ENCODE measurements at regions not wholly inside any gene's neighbourhood (a gene's known extent, or its start where the extent isn't known, plus 50 kb on each side); places are given as distances from the start of the nearest gene placed in this dataset.

GRCh38 chr14:84804895-84805294 lies 725.0 kb upstream of the FLRT2 start:
- TF ChIP-seq, protein P1, sequence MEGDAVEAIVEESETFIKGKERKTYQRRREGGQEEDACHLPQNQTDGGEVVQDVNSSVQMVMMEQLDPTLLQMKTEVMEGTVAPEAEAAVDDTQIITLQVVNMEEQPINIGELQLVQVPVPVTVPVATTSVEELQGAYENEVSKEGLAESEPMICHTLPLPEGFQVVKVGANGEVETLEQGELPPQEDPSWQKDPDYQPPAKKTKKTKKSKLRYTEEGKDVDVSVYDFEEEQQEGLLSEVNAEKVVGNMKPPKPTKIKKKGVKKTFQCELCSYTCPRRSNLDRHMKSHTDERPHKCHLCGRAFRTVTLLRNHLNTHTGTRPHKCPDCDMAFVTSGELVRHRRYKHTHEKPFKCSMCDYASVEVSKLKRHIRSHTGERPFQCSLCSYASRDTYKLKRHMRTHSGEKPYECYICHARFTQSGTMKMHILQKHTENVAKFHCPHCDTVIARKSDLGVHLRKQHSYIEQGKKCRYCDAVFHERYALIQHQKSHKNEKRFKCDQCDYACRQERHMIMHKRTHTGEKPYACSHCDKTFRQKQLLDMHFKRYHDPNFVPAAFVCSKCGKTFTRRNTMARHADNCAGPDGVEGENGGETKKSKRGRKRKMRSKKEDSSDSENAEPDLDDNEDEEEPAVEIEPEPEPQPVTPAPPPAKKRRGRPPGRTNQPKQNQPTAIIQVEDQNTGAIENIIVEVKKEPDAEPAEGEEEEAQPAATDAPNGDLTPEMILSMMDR (IDR thresholded peaks at IDR 0.05): no peak
- no peak for TF ChIP-seq EP300 (IDR thresholded peaks at IDR 0.05)
- no peak for TF ChIP-seq POLR2A (IDR thresholded peaks at IDR 0.05)

All from ovary (tissue), 3 donors.